Loucy (cell line): ENCODE measurements at regions not wholly inside any gene's neighbourhood (a gene's known extent, or its start where the extent isn't known, plus 50 kb on each side); places are given as distances from the start of the nearest gene placed in this dataset.

ENCODE experiments used
- H2AFZ ChIP-seq: fragments of 200-600 bp; sonication (generic); 2 replicates; pipeline ENCODE4 v1.6.0; 2016; ENCODE audit warnings: antibody characterized with exemption, mild to moderate bottlenecking, low read length, moderate library complexity
- H3F3A ChIP-seq: fragments of 200-600 bp; 2 replicates; pipeline ENCODE4 v1.6.0; 2016; ENCODE audit warnings: antibody characterized with exemption, low read depth, mild to moderate bottlenecking
- H3K27me3 ChIP-seq: fragments of 200-600 bp; sonication (generic); 2 replicates; pipeline ENCODE4 v1.6.1; 2014; ENCODE audit warnings: low read length, mild to moderate bottlenecking; ENCODE audit not compliant: insufficient read depth, poor library complexity, severe bottlenecking
- H3K36me3 ChIP-seq: fragments of 200-600 bp; sonication (generic); 2 replicates; pipeline ENCODE4 v1.6.1; 2016; ENCODE audit warnings: low read length; ENCODE audit not compliant: insufficient read depth
- H3K4me1 ChIP-seq: fragments of 200-600 bp; sonication (generic); 2 replicates; pipeline ENCODE4 v1.5.1; 2014; ENCODE audit warnings: low read length, mild to moderate bottlenecking; ENCODE audit not compliant: insufficient read depth, poor library complexity, severe bottlenecking
- H3K4me2 ChIP-seq: fragments of 200-600 bp; sonication (generic); 2 replicates; pipeline ENCODE4 v1.6.0; 2014; ENCODE audit warnings: antibody characterized with exemption, low read length, low read depth, mild to moderate bottlenecking; ENCODE audit not compliant: poor library complexity, severe bottlenecking
- H3K4me3 ChIP-seq: fragments of 200-600 bp; sonication (generic); 2 replicates; pipeline ENCODE4 v1.5.1; 2014; ENCODE audit warnings: low read length, mild to moderate bottlenecking, mixed read lengths; ENCODE audit not compliant: poor library complexity, severe bottlenecking
- H3K79me2 ChIP-seq: fragments of 200-600 bp; sonication (generic); 2 replicates; pipeline ENCODE4 v1.6.1; 2014; ENCODE audit warnings: low read length; ENCODE audit not compliant: insufficient read depth
- H3K9ac ChIP-seq: fragments of 200-600 bp; sonication (generic); 2 replicates; pipeline ENCODE4 v1.6.0; 2014; ENCODE audit warnings: mild to moderate bottlenecking, low read depth, low read length, moderate library complexity; ENCODE audit not compliant: poor library complexity, severe bottlenecking
- H3K9me2 ChIP-seq: fragments of 200-600 bp; sonication (generic); replicated peaks from 2 replicates; pipeline ENCODE4 v1.6.1; 2016; ENCODE audit warnings: low read depth, low read length, mixed read lengths
- H3K9me3 ChIP-seq: fragments of 200-600 bp; sonication (generic); 2 replicates; pipeline ENCODE4 v1.6.1; 2014; ENCODE audit warnings: mild to moderate bottlenecking, antibody characterized with exemption, low read length, low read depth; ENCODE audit not compliant: insufficient read depth
- H4K20me1 ChIP-seq: fragments of 200-600 bp; sonication (generic); 2 replicates; pipeline ENCODE4 v1.6.0; 2014; ENCODE audit warnings: antibody characterized with exemption, low read length, mild to moderate bottlenecking; ENCODE audit not compliant: insufficient read depth, poor library complexity, severe bottlenecking
- CTCF ChIP-seq: fragments of 200-600 bp; sonication (generic); conservative IDR thresholded peaks from 2 replicates; pipeline ENCODE4 v1.5.1; 2014; ENCODE audit warnings: mild to moderate bottlenecking, antibody characterized with exemption, low read length
- EZH2phosphoT487 ChIP-seq: fragments of 200-600 bp; IDR thresholded peaks from 2 replicates; pipeline ENCODE4 v1.6.1; 2018; ENCODE audit warnings: antibody characterized with exemption, mild to moderate bottlenecking, moderate library complexity, borderline replicate concordance

GRCh38 chr2:128424406-128425171, 105.9 kb upstream of the HS6ST1 start:
- Histone ChIP-seq H3K4me2 (no peak overlapping the region), H3K9me2 (no peaks in the 10 kb centered on the region), H3K9ac (no peak overlapping the region), H3K79me2 (no peaks in the 10 kb centered on the region), H3F3A (no peaks in the 10 kb centered on the region), H3K36me3 (no peaks in the 10 kb centered on the region), H2AFZ (no peak overlapping the region), H3K4me3 (no peak overlapping the region), H3K9me3 (peaks cover 8% of the 10 kb centered on the region), H3K27me3 (no peaks in the 10 kb centered on the region), H4K20me1 (no peaks in the 10 kb centered on the region), H3K4me1 (peaks cover 29% of the 10 kb centered on the region)
- TF ChIP-seq CTCF, result no peak
- no peak for TF ChIP-seq EZH2phosphoT487

- Histone ChIP-seq H3K4me2 (no peak overlapping the region), H4K20me1 (no peaks in the 10 kb centered on the region), H3F3A (no peaks in the 10 kb centered on the region), H3K4me1 (peaks cover 29% of the 10 kb centered on the region), H3K9ac (no peak overlapping the region), H3K9me2 (no peaks in the 10 kb centered on the region), H3K36me3 (no peaks in the 10 kb centered on the region), H2AFZ (no peak overlapping the region), H3K4me3 (no peak overlapping the region), H3K27me3 (no peaks in the 10 kb centered on the region), H3K9me3 (peaks cover 11% of the 10 kb centered on the region), H3K79me2 (no peaks in the 10 kb centered on the region)
- TF ChIP-seq CTCF (no peak), EZH2phosphoT487 (no peak)
These were observed 106.5 kb upstream of the HS6ST1 start for GRCh38 chr2:128425216-128425615.

GRCh38 chr2:128425731-128426620, 107.3 kb upstream of the HS6ST1 start:
- Histone ChIP-seq H3K9ac (peak overlapping the region; percentile 19), H3K9me3 (peaks cover 14% of the 10 kb centered on the region), H3K36me3 (no peaks in the 10 kb centered on the region), H3K79me2 (no peaks in the 10 kb centered on the region), H4K20me1 (no peaks in the 10 kb centered on the region), H3K4me3 (no peak overlapping the region), H2AFZ (no peak overlapping the region), H3F3A (no peaks in the 10 kb centered on the region), H3K9me2 (no peaks in the 10 kb centered on the region), H3K4me2 (no peak overlapping the region), H3K4me1 (peaks cover 29% of the 10 kb centered on the region), H3K27me3 (no peaks in the 10 kb centered on the region)
- TF ChIP-seq CTCF, result no peak
